ENCODE measurements at regions not wholly inside any gene's neighbourhood (a gene's known extent, or its start where the extent isn't known, plus 50 kb on each side); places are given as distances from the start of the nearest gene placed in this dataset.

DNA sequence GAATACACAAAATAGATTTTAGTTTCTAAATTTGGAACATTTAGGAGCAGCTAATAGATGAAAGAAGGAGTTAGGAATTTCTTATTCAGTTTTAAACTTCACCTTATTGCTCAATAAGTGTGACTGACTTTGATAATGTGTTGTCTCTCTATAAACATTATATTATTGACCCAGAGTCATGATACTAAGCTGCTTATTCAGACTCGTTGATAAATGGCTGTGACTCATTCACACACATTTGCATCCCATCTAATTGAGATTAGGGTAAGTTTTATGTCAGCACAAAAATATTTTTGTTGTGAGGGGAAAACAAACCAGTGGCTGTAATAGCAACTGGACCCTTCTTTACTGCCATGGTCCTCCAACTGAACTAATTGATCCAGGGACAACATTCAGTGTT is 137.6 kb downstream of the GOLIM4 start:
- no peak for DNase-seq

DNA sequence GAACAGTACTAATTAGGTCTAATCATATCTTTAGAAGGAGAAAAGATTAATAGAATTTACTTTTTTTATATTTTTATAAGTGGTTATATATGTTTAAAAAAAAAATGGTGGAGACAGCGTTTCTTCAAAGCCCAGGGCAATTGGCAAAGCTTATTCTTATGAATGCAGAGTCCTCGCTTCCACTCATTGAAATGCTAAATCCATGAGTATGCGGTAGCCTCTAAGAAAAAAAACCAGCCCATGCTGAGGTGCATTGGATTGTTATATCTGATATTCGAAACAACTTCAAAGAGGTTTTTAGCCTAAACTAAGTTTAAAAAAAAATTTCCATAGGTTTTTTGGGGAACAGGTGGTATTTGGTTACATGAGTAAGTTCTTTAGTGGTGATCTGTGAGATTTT is 142.8 kb downstream of the GOLIM4 start:
- no peak for DNase-seq

DNA sequence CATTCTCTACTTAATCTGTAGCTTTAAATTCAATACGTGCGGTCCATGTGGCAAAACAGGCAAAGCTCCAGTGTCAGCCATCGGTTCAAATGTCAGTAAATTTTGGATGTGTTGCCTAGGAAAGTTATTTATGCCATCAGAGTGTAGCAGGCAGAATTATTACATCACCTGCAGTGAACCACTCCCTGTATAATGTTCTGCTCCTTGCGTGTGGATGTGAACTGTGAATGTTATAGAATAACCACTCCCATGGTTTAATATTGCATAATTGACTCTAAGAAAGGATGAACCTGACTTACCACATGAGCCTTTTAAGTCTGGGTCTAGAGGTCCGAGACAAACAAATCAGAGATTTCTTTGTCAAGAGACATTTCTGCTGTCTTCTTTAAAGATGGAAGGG is 145.5 kb downstream of the GOLIM4 start:
- DNase-seq = no peak

DNA sequence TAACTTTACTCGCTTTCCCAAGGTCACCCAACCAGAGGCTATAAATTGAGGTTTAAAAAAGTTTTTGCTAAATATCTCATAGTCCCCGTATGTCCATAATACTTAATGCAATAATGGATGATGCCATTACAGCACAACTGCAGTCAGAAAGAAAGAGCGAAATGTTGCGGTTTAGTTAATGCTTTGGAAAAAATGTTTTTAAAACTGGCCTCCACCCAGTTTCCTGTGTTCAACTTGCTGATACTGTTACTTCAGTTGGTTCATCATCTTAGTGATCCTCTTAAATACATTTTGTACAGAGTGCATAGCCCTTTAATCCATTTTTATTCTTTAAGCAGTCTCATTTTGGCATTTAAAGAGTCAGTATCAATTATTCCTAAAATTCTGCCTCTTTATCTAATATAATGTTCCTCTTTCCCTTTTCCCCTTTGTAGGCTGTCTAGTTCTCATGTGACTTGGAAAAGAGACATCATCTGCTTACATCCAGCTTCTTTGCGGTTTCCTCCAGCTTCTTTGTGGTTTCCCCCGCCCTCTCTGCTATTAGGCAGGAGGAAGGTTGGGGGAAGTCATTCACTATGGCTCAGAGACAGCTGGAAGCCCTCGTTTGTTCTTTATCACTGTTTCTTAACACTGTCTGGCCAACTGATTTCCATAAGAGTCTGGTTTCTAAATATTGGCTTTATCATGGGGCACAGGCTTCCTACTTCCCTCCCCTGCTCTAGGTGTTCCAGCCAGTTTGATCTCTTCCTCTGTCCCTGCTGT is 154.3 kb downstream of the GOLIM4 start:
- no peak for DNase-seq

DNA sequence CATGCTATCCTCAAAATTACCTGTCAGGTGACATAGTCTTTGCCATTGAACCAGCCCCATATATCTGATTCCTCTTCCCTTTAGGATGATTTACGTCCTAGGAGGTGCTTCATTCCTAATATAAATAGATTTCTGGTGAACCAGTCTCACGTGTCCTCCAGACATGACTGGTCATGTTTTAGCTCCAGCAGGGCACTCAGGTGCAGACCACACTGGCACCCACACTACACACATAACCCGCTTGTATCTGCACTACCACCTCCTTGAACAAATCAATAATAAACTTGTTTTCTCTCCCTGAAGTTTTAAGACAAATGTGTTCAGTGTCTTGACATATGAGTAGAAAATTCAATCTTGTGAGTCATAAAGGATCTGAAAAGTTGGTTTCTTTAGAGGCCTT is 155.5 kb downstream of the GOLIM4 start:
- DNase-seq = no peak

DNA sequence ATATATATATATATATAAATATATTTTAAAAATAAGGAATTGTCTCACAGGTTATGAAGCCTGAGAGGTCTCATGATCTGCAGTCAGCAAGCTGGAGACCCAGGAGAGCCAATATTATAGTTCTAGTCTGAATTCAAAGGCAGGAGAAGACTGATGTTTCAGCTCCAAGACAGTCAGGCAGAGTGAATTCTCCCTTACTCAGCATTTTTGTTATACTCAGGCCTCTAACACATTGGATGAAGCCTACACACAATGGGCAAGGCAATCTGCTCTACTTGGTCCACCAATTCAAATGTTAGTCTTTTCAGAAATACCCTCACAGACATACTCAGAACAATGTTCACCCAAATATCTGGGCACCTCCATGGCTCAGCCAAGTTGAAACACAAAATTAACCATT is 157.2 kb downstream of the GOLIM4 start:
- DNase-seq = no peak

DNA sequence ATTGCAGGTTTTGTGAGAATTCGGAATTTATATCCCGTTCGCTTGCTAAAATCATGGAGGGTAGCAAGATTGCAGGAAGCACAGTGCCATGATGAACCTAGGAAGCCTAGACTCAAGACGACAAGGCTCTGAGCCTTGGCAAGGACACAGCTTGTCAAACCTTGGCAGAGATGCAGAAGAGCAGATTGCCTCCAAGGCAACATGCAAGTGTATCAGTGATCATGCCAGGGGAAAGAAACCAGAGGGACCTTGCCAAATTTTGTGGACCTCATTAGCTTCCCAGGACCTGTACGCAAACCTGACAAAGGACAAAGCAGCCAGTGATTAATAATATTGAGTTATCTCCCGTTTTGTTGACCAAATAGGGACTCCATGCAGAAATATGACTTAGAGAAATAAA is 159.7 kb downstream of the GOLIM4 start:
- DNase-seq = no peak

DNA sequence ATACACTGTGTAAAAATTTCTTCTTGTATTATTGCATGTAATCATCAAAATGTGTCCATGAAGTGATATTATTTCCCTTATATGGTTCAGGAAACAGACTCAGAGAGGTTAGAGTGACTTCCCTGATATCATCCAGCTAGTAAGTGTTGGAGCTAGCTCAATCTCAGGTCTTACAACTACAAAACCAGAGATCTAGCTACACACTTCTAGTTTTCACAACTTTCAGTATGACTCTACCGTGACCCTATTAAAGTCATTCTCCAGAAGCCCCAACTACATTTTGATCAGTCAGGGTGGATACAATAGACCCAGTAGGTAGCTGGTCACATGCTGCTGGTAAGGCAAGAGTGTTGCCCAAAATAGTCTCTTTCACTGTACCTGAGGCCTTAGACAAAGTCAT is 165.3 kb downstream of the GOLIM4 start:
- DNase-seq = no peak

DNA sequence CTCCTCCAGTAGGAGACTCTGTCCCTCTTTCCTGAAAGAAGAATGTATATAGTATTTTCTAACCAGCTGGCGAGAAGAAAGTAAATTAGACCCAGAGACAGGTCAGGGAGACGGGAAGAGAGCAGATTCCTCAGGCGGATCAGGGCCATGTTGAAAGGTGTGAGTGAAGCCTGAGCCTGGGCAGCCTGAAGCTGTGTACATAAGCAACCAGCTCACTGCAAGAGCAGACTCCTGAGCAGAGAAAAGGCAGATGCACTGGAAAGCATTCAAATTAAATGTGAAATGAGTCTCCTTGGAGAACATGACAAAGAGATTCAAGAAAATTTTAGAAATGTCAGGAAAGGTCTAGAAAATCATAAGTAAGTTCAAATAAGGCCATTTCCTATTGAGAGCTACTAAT is 165.8 kb downstream of the GOLIM4 start:
- no peak for DNase-seq

DNA sequence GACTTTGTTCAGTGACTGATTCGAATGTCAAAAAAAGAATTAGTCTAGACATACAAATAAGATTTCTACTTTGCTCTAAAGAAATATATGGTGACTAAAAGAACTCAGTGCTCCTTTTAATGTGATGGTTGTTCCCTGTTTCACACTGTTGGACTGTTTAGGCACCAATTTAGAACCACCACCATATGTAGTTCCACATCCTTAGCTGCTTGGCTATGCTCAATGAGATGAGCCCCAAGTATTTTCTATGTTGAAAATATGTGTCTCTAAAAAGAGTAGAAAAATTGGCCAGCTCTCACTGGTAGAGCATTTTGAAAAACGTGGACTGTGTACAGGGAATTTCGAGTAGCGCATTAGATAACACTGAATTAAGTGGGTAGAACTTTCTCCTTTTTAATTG is 167.3 kb downstream of the GOLIM4 start:
- DNase-seq = no peak

DNA sequence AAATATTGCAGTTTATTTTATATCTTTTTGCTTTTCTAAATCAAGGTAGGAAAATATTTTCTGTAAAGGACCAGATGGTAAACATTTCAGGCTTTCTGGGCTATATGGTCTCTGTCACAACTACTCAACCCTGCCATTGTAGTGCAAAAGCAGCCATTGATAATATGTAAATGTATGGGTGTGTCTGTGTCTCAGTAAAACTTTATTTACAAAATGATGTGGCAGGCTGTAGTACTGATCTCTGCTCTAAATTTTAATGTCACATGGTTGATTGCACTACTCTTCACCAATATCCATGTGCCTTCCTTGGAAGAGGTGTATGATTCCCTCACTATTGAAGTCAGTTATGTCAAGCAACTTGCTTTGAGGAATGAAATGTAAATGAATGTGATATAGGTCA is 175.0 kb downstream of the GOLIM4 start:
- DNase-seq = no peak

DNA sequence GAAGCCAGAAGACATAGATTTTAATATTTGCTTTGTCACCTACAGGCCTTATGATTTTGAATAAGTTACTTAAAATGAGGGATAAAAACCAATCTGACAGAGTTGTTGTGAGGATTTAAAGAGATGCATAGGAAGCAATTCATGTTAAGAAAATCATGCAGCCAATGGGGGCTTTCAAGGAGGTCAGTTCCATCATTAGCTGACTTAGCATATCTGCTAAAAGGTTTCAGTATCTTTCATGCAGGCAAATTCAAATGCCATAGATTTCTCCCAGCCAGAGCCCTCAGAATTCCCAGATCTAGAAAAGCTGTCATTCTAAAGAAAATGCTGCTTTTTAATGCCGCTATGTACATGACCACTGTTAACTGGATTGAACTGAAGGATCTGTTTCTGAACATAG is 176.1 kb downstream of the GOLIM4 start:
- DNase-seq = no peak

DNA sequence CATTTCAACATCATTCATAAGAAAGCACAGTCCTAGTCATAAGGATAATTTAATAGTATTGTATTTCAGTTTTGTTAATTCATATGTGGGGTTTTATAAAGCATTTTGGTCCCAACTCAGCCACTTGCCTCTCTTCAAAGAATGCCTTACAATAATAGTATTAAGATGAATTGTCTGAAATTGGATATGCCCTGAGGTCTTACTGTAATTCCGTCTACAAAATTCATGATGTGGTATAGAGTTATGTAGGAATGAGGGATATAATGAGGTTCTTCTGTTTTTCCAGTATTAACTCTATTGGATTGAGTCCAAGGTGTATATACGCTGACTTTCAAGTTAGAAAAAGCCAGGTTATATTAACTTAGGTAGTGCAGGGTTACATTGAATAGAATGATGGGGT is 177.0 kb downstream of the GOLIM4 start:
- no peak for DNase-seq

DNA sequence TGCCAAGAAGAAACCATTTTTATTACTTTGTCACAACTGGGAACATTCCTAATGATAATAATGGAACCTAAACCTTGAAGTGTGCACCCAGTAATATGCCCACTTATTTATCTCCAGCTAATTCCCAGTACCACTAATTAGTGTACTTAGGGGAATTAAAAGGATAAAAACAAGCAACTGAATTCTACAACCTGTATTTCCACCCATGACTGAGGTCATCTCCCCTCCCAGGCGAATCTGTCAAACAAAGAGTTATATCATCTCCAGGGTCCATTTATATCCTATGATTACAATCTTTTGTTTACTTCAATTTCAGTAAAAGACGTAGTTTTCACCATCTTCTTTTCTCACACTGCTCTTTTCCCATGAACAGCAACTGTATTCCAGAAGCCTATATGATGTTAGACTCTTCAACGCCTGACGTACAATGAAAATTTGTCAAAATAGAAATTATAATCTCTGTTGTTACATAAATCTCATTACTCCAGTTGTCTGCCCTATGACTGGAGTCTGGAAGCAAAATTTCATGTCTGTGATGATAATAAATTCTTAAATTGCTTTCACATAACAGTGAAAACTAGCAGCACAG is 177.6 kb downstream of the GOLIM4 start:
- peak in 1 of 2 experiments; percentile 19 for DNase-seq

DNA sequence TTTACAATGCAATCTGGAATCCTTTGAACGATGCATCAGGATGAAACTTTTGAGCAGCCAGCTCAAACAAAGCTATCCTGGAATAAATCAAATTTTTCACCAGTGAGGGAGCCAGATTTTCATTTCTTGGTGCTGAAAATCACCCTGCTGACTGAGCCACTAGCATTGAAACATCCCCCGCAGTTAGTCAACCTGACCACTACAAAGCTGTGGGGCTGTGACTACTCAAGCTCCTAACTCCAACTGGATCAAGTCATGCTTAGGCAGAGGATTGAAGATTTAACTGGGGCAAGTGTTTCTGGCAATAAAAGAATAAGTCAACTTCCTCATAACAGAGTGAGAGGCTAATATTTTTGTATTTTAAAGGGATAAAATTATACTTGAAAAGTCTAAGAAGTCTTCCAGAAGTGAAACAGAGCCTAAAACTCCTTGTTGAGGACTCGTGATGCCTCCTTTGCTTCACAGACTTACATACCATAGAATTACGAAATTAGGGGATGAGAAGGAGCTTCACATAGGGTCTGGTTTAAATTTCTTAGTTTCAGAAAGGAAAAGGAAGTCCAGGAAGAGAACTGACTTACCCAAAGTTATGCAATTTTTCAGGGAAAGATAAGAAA is 177.8 kb downstream of the SERPINI1 start:
- DNase-seq = no peak

DNA sequence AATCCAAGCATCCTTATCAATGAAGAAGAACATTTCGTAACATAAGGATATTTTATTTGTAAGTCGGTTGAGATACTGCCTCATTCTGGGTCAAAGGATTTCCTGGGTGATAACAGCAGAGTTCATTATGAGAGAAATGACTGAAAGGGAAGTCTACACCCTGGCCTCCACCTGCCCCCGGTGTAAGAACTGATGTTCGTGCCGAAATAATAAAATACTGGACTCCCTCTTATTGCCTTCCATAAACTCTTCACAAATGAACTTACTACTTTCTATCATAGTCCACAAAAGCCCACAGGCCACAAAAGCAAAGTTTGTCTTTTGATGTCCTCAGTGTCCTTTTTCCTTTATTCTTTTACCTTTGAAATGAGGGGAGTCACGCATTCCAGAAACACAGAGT is 174.4 kb downstream of the SERPINI1 start:
- DNase-seq = no peak

DNA sequence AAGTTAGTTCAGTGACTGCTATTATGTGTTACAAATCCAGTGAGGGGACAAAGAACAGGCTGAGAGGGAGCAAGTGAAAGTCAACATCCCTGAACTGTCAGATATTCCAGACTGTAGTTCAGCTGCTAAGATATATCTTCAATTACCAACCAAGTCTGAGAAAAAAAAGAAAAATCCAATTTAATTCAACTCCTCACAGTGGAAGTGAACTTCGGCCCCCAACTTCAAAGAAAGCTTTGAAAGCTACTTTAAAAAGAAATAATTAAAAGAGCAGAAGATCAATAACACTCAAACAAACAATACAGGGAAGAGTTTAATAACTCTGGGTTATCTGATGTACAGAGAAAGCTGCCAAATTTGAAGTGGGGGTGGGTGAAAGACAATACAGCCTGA is 174.0 kb downstream of the SERPINI1 start:
- DNase-seq = no peak

DNA sequence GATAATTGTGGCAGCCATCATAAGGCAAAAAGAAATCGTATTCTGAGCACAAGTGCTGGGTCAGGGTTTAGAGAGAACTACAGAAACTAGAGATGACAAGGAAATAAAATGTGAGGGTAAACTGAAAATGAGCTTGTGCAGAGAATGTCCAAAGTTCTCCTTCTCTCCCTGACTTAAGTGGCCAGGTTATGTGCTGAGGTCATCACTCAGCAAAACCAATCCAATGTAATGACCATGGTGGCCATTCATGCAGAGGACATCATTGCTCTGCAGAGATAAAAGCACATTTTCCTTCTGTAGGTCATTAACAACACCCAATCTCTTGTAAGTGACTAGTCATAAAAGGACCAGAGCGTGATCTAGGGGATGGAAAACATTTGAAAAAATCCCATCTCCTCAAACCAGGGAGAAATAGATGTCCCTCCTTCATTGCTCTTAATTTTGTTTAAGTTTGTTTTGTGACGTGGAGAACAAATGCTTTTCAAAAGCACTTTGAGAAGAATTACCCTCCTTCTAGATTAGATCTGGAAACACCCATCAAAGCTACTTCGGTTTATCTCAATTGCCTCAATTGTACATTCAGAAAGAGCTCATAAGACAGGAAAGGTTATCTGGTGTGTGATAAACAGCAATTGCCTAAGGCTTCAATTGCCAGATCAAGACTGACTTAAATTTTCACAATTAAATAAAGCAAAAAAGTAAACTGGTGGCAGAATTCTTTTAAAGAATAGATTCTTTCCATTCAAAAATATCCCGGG is 173.4 kb downstream of the SERPINI1 start:
- no peak for DNase-seq

DNA sequence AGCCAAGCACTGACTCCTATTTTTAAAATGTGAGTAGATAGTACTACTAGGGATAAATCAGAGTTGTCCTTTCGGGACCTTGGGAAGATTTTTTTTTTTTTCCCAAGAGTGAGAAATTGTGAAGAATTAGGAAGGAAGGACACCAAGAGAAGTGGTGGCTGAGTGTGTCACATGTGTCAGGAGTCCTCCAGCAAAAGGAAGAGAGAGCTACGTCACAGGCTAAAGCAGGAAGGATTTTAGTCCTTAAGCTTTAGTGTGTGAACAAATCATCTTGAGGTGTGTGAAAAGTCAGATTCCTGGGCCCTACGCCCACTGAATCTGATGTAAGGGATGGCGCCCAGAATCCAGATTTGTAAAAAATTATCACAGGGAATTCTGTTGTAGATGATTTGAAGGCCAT is 172.7 kb downstream of the SERPINI1 start:
- no peak for DNase-seq

DNA sequence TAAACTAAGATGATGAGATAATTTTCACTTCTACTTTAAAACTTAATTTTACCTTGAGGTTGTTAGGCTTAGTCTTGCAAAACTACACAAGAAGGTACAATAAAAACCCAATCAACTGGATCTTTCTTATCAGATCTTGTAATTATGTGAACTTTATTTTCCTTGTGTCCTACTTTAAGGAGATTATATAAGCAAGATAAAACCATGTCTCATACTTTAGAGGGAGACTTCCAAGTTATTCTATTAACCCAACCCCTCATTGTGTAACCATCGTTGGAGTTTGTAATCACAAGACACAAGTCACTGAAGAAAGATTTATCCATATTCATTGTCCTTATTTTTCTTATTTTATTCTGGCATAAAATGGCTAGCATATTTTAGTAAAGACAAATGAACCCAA is 165.6 kb downstream of the SERPINI1 start:
- DNase-seq = no peak

DNA sequence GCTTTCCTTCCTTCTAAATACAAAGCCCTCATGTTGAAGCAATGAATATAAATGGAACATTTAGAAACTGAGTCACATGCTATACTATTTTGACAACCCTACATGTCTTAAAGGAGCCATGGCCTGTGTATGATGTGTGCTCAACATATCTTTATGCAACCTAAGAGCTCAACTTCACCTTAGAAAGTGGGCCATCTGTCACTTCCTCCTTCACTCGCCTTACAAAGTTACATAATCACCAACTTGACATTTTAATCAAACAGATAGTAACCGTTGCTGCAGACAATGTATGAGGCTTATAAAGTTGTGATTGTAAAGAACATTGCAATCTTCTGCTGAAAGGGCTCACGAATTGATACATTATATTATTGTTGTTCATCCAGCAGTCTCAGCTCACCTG is 163.6 kb downstream of the SERPINI1 start:
- no peak for DNase-seq

DNA sequence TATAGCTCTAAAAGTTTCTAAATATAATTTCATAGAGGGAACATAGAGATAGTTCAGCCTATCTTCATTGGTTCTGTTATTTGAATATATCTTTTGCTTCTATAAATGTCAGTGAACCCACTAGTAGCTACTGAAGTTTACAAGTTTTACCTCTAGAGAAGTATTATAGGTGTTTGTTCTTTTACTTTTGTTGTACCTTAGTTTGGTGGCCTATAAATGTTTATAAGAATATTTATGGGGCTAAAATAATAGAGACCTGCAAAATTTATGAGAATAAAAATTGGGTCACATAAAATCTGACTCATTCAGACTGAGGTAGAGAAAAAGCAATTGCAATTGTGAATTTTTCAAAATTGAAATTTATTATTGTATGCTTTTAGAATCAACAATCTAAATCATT is 162.6 kb downstream of the SERPINI1 start:
- DNase-seq = no peak

DNA sequence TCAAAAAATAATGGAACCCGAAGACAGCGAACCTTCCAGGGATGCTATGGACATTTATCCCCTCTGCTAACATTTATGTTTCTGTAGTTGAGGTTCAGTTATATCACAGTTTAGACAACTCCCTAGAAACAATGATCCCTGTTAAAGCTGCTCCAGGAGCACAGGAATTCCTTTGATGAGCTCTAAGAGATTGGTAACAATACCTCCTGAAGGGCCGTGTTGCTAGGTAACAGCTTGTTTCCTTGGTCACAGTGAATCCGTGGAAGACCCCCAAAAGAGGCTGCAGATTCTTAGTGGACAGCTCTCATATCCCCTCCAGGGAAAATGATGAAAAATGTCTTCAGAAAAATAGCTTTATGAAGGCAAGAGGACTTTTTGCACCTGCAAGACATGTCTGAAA is 160.2 kb downstream of the SERPINI1 start:
- DNase-seq = no peak

DNA sequence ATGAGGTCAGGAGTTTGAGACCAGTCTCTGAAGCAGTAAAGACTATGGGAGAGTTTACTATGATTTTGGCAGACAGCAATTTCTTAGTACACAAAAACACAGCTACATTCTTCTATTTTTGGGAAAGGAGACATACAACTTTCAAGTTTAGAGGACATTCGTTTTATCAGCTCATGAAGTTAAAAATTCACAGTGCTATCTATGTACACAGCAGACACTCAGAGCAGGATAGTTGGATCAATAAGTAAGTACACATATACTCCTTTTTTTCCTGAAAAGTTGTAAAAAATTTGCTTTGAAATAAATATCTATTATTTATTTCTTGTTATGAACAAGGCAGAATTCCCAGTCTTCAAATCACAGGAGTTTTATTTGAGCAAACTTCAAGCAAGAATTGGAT is 159.7 kb downstream of the SERPINI1 start:
- DNase-seq = no peak

All from NCI-H1930 (cell line).